ENCODE measurements at regions not wholly inside any gene's neighbourhood (a gene's known extent, or its start where the extent isn't known, plus 50 kb on each side); places are given as distances from the start of the nearest gene placed in this dataset.

- peak; percentile 24 for DNase-seq
These were observed 111.3 kb downstream of the CMPK2 start for GRCh38 chr2:6754419-6754818.

GRCh38 chr2:6755456-6755855 lies 110.3 kb downstream of the CMPK2 start:
- no peaks in the 10 kb centered on the region for H3K36me3 ChIP-seq (replicated peaks; ENCODE audit: control insufficient read depth, insufficient read depth, low read length)
- H3K27me3 ChIP-seq (ENCODE audit: control insufficient read depth, insufficient read depth, low read length) = no peaks in the 10 kb centered on the region
- DNase-seq = no peak
- H3K4me3 ChIP-seq (ENCODE audit: insufficient read depth, low read depth, low read length) = no peak overlapping the region

More at GRCh38 chr2:6754419-6754818, 111.3 kb downstream of the CMPK2 start:
- no peaks in the 10 kb centered on the region for H3K27me3 ChIP-seq (ENCODE audit: control insufficient read depth, insufficient read depth, low read length)
- no peaks in the 10 kb centered on the region for H3K36me3 ChIP-seq (replicated peaks; ENCODE audit: control insufficient read depth, insufficient read depth, low read length)
- H3K4me3 ChIP-seq (ENCODE audit: insufficient read depth, low read depth, low read length) = no peak overlapping the region

- DNase-seq = no peak
- Histone ChIP-seq H3K27me3 (ENCODE audit: control insufficient read depth, insufficient read depth, low read length) (no peaks in the 10 kb centered on the region), H3K36me3 (replicated peaks; ENCODE audit: control insufficient read depth, insufficient read depth, low read length) (no peaks in the 10 kb centered on the region), H3K4me3 (ENCODE audit: insufficient read depth, low read depth, low read length) (no peak overlapping the region)
These were observed 108.5 kb downstream of the CMPK2 start for GRCh38 chr2:6757215-6757614.

- Histone ChIP-seq H3K36me3 (replicated peaks; ENCODE audit: control insufficient read depth, insufficient read depth, low read length) (no peaks in the 10 kb centered on the region), H3K4me3 (ENCODE audit: insufficient read depth, low read depth, low read length) (no peak overlapping the region), H3K27me3 (ENCODE audit: control insufficient read depth, insufficient read depth, low read length) (no peaks in the 10 kb centered on the region)
- DNase-seq = no peak
These were observed 106.0 kb downstream of the CMPK2 start for GRCh38 chr2:6759689-6760088.

GRCh38 chr2:6760132-6760531 lies 105.6 kb downstream of the CMPK2 start:
- no peaks in the 10 kb centered on the region for H3K36me3 ChIP-seq (replicated peaks; ENCODE audit: control insufficient read depth, insufficient read depth, low read length)
- H3K27me3 ChIP-seq (ENCODE audit: control insufficient read depth, insufficient read depth, low read length) = no peaks in the 10 kb centered on the region
- no peak for DNase-seq
- no peak overlapping the region for H3K4me3 ChIP-seq (ENCODE audit: insufficient read depth, low read depth, low read length)

GRCh38 chr2:6764968-6765723 lies 100.6 kb downstream of the CMPK2 start:
- H3K36me3 ChIP-seq (replicated peaks; ENCODE audit: control insufficient read depth, insufficient read depth, low read length) = no peaks in the 10 kb centered on the region
- no peaks in the 10 kb centered on the region for H3K27me3 ChIP-seq (ENCODE audit: control insufficient read depth, insufficient read depth, low read length)
- peak; percentile 68 for DNase-seq
- H3K4me3 ChIP-seq (ENCODE audit: insufficient read depth, low read depth, low read length) = no peak overlapping the region

GRCh38 chr2:6769346-6769745 lies 96.4 kb downstream of the CMPK2 start:
- Histone ChIP-seq H3K36me3 (replicated peaks; ENCODE audit: control insufficient read depth, insufficient read depth, low read length) (no peaks in the 10 kb centered on the region), H3K4me3 (ENCODE audit: insufficient read depth, low read depth, low read length) (no peak overlapping the region), H3K27me3 (ENCODE audit: control insufficient read depth, insufficient read depth, low read length) (no peaks in the 10 kb centered on the region; the same call in 1 of the 2 replicates)
- no peak for DNase-seq

- no peak overlapping the region for H3K4me3 ChIP-seq (ENCODE audit: insufficient read depth, low read depth, low read length)
- no peaks in the 10 kb centered on the region for H3K36me3 ChIP-seq (replicated peaks; ENCODE audit: control insufficient read depth, insufficient read depth, low read length)
- no peak for DNase-seq
- H3K27me3 ChIP-seq (ENCODE audit: control insufficient read depth, insufficient read depth, low read length) = no peaks in the 10 kb centered on the region; the same call in 1 of the 2 replicates
These were observed 95.7 kb downstream of the CMPK2 start for GRCh38 chr2:6770006-6770405.

- DNase-seq = peak; percentile 63
- Histone ChIP-seq H3K27me3 (ENCODE audit: control insufficient read depth, insufficient read depth, low read length) (no peaks in the 10 kb centered on the region; the same call in 1 of the 2 replicates), H3K4me3 (ENCODE audit: insufficient read depth, low read depth, low read length) (no peak overlapping the region)
These were observed 93.8 kb downstream of the CMPK2 start for GRCh38 chr2:6771634-6772611.

GRCh38 chr2:6773007-6773693 lies 92.6 kb downstream of the CMPK2 start:
- no peaks in the 10 kb centered on the region for H3K36me3 ChIP-seq (replicated peaks; ENCODE audit: control insufficient read depth, insufficient read depth, low read length)
- peak overlapping the region; percentile 12; the same call in 1 of the 2 replicates for H3K4me3 ChIP-seq (ENCODE audit: insufficient read depth, low read depth, low read length)
- no peaks in the 10 kb centered on the region; the same call in 1 of the 2 replicates for H3K27me3 ChIP-seq (ENCODE audit: control insufficient read depth, insufficient read depth, low read length)
- DNase-seq = peak; percentile 93

More at GRCh38 chr2:6771634-6772611, 93.8 kb downstream of the CMPK2 start:
- H3K36me3 ChIP-seq (replicated peaks; ENCODE audit: control insufficient read depth, insufficient read depth, low read length) = no peaks in the 10 kb centered on the region

GRCh38 chr2:6773694-6774044 lies 92.0 kb downstream of the CMPK2 start:
- no peaks in the 10 kb centered on the region; the same call in 1 of the 2 replicates for H3K27me3 ChIP-seq (ENCODE audit: control insufficient read depth, insufficient read depth, low read length)
- H3K36me3 ChIP-seq (replicated peaks; ENCODE audit: control insufficient read depth, insufficient read depth, low read length) = no peaks in the 10 kb centered on the region
- H3K4me3 ChIP-seq (ENCODE audit: insufficient read depth, low read depth, low read length) = no peak overlapping the region
- DNase-seq = no peak

GRCh38 chr2:6776125-6776524 lies 89.6 kb downstream of the CMPK2 start:
- Histone ChIP-seq H3K4me3 (ENCODE audit: insufficient read depth, low read depth, low read length) (no peak overlapping the region), H3K36me3 (replicated peaks; ENCODE audit: control insufficient read depth, insufficient read depth, low read length) (no peaks in the 10 kb centered on the region), H3K27me3 (ENCODE audit: control insufficient read depth, insufficient read depth, low read length) (no peaks in the 10 kb centered on the region; the same call in 1 of the 2 replicates)
- no peak for DNase-seq

- H3K36me3 ChIP-seq (replicated peaks; ENCODE audit: control insufficient read depth, insufficient read depth, low read length) = no peaks in the 10 kb centered on the region
- no peaks in the 10 kb centered on the region; the same call in 1 of the 2 replicates for H3K27me3 ChIP-seq (ENCODE audit: control insufficient read depth, insufficient read depth, low read length)
- H3K4me3 ChIP-seq (ENCODE audit: insufficient read depth, low read depth, low read length) = no peak overlapping the region
- no peak for DNase-seq
These were observed 88.1 kb downstream of the CMPK2 start for GRCh38 chr2:6777626-6778025.

- Histone ChIP-seq H3K36me3 (replicated peaks; ENCODE audit: control insufficient read depth, insufficient read depth, low read length) (no peaks in the 10 kb centered on the region), H3K4me3 (ENCODE audit: insufficient read depth, low read depth, low read length) (no peak overlapping the region), H3K27me3 (ENCODE audit: control insufficient read depth, insufficient read depth, low read length) (no peaks in the 10 kb centered on the region)
- no peak for DNase-seq
These were observed 84.9 kb downstream of the CMPK2 start for GRCh38 chr2:6780765-6781274.
